HCT116 (cell line): ENCODE measurements at regions not wholly inside any gene's neighbourhood (a gene's known extent, or its start where the extent isn't known, plus 50 kb on each side); places are given as distances from the start of the nearest gene placed in this dataset.

Source experiments
- ATAC-seq: fragments of 200-7000 bp; cut with Tn5 transposase; 2 replicates; pipeline ENCODE4 v1.9.1; 2020; ENCODE audit warnings: mild to moderate bottlenecking, moderate library complexity
- BruUV-seq: library from RNA; stranded (reverse); fragments of 400-500 nt; replicated peaks from 2 replicates; lab custom pipeline; 2021; lab: Mats Ljungman, UMichigan
- CTCF ChIA-PET: fragments of 300-600 bp; sonication (Branson Sonifier 250); formaldehyde crosslinking; loops from one replicate; lab custom pipeline; 2021; ENCODE audit warnings: antibody characterized with exemption; lab: Charles Lee
- POLR2A ChIA-PET: fragments of 300-600, 350-600 bp; sonication (Branson Sonifier 250); formaldehyde crosslinking; loops from one replicate; lab custom pipeline; 2021; ENCODE audit warnings: antibody characterized with exemption; lab: Charles Lee
- RAD21 ChIA-PET, 2 experiments: fragments of 300-600 bp; sonication (Branson Sonifier 250); formaldehyde crosslinking; loops; one replicate each; lab custom pipeline; 2023; ENCODE audit warnings: low total read pairs in 2 of 2; ENCODE audit not compliant: uncharacterized antibody in 2 of 2, unreplicated experiment in 2 of 2, low non-redundant PET in 1 of 2; lab: Charles Lee
- DNase-seq: peaks from one replicate; pipeline ENCODE4 v3.0.0-alpha.2; 2010; ENCODE audit warnings: low read depth, low spot score
- H2AFZ ChIP-seq: fragments of 200-600 bp; shearing (Covaris generic), sonication (generic); 2 replicates; pipeline ENCODE4 v1.6.1; 2017; ENCODE audit warnings: low read depth, mixed run types, mixed read lengths, antibody characterized with exemption, low read length; ENCODE audit not compliant: poor library complexity, severe bottlenecking
- H3K27ac ChIP-seq: 2 replicates; pipeline ENCODE4 v1.5.1; 2012; ENCODE audit warnings: low read depth, low read length
- H3K27me3 ChIP-seq: fragments of 200-600 bp; sonication (generic); 2 replicates; pipeline ENCODE4 v1.6.1; 2016; ENCODE audit warnings: mixed run types, low read length, mixed read lengths; ENCODE audit not compliant: insufficient read depth
- H3K36me3 ChIP-seq, 2 experiments: fragments of 200-500 bp in 1 of 2; fragments of 200-600 bp in 1 of 2; sonication (Bioruptor generic) in 1 of 2; sonication (generic) in 1 of 2; 2 replicates each; pipeline versions ENCODE4 v1.5.1 to v1.6.1; 2014 to 2016; ENCODE audit warnings: low read length in 2 of 2, inconsistent platforms in 1 of 2, mixed read lengths in 1 of 2, mixed run types in 1 of 2; ENCODE audit not compliant: insufficient read depth in 2 of 2, control insufficient read depth in 1 of 2
- H3K4me1 ChIP-seq, 2 experiments: fragments of 200-600 bp in 1 of 2; sonication (generic) in 1 of 2; 2 replicates each; pipeline versions ENCODE4 v1.5.1 to v1.6.1; 2012 to 2017; ENCODE audit warnings: low read length in 2 of 2, inconsistent platforms in 1 of 2, mild to moderate bottlenecking in 1 of 2, mixed read lengths in 1 of 2, mixed run types in 1 of 2, moderate library complexity in 1 of 2; ENCODE audit not compliant: insufficient read depth in 2 of 2, control insufficient read depth in 1 of 2
- H3K4me2 ChIP-seq: fragments of 200-600 bp; sonication (generic); 2 replicates; pipeline ENCODE4 v1.6.1; 2017; ENCODE audit warnings: mixed run types, low read length, mixed read lengths
- H3K4me3 ChIP-seq, 2 experiments: fragments of 200-600 bp in 1 of 2; sonication (generic) in 1 of 2; replicated peaks in 1 of 2; 2 replicates each; pipeline ENCODE4 v1.5.1; 2011 to 2016; ENCODE audit warnings: low read length in 2 of 2, control low read depth in 1 of 2, low read depth in 1 of 2, mild to moderate bottlenecking in 1 of 2, mixed read lengths in 1 of 2, mixed run types in 1 of 2
- H3K79me2 ChIP-seq: fragments of 200-600 bp; sonication (generic); 2 replicates; pipeline ENCODE4 v1.6.1; 2017; ENCODE audit warnings: mild to moderate bottlenecking, mixed run types, low read length, moderate library complexity, mixed read lengths; ENCODE audit not compliant: insufficient read depth
- H3K9ac ChIP-seq: fragments of 200-600 bp; sonication (generic); 2 replicates; pipeline ENCODE4 v1.6.1; 2016; ENCODE audit warnings: low read length, mixed read lengths
- H3K9me2 ChIP-seq: fragments of 200-600 bp; sonication (generic), shearing (Covaris generic); 2 replicates; pipeline ENCODE4 v1.6.1; 2017; ENCODE audit warnings: mixed run types, mild to moderate bottlenecking, moderate library complexity; ENCODE audit not compliant: insufficient read depth
- H3K9me3 ChIP-seq, 2 experiments: fragments of 200-500 bp in 1 of 2; fragments of 200-600 bp in 1 of 2; sonication (Bioruptor generic) in 1 of 2; sonication (generic) in 1 of 2; 2 replicates each; pipeline ENCODE4 v1.6.1; 2014 to 2017; ENCODE audit warnings: low read length in 2 of 2, mixed read lengths in 2 of 2, inconsistent platforms in 1 of 2, low read depth in 1 of 2, mild to moderate bottlenecking in 1 of 2, mixed run types in 1 of 2, moderate library complexity in 1 of 2; ENCODE audit not compliant: control insufficient read depth in 1 of 2, insufficient read depth in 1 of 2
- H4K20me1 ChIP-seq: fragments of 200-600 bp; sonication (generic), shearing (Covaris generic); 2 replicates; pipeline ENCODE4 v1.6.1; 2017; ENCODE audit warnings: mixed run types, mild to moderate bottlenecking, moderate library complexity; ENCODE audit not compliant: insufficient read depth
- CEBPB ChIP-seq: IDR thresholded peaks from 2 replicates; pipeline ENCODE4 v1.6.1; 2012; ENCODE audit warnings: low read depth
- EGR1 ChIP-seq: IDR thresholded peaks from 2 replicates; pipeline ENCODE4 v1.6.1; 2012; ENCODE audit warnings: low read depth
- EZH2 ChIP-seq: fragments of 200-600 bp; sonication (generic); IDR thresholded peaks from 2 replicates; pipeline ENCODE4 v1.6.1; 2017; ENCODE audit warnings: antibody characterized with exemption, mixed run types
- SP1 ChIP-seq: IDR thresholded peaks from 2 replicates; pipeline ENCODE4 v1.6.1; 2012; ENCODE audit warnings: low read depth
- SRF ChIP-seq: IDR thresholded peaks from 2 replicates; pipeline ENCODE4 v1.6.1; 2012; ENCODE audit warnings: low read depth
- YY1 ChIP-seq: IDR thresholded peaks from 2 replicates; pipeline ENCODE4 v1.6.1; 2011; ENCODE audit warnings: low read length, low read depth, moderate library complexity, mild to moderate bottlenecking; ENCODE audit not compliant: insufficient replicate concordance; ENCODE audit errors: extremely low read depth
- ZFX ChIP-seq: fragments of 450-650 bp; IDR thresholded peaks from 2 replicates; pipeline ENCODE4 v1.6.1; 2017
- ZNF274 ChIP-seq: fragments of 200-500 bp; sonication (Bioruptor generic); IDR thresholded peaks from 2 replicates; pipeline ENCODE4 v1.6.1; 2014; ENCODE audit warnings: mild to moderate bottlenecking, low read depth, low read length, inconsistent platforms
- intact Hi-C: fragments of 100-400 bp; cut with micrococcal nuclease; formaldehyde crosslinking; loops from 2 replicates; pipeline ENCODE4 v1.10.0; 2022
- TF ChIP-seq, protein P1 (sequence below), 3 experiments: fragments of 200-600 bp in 1 of 3; sonication (generic) in 1 of 3; IDR thresholded peaks in 2 of 3; conservative IDR thresholded peaks in 1 of 3; 2 replicates each; pipeline ENCODE4 v1.5.1; 2012 to 2017; ENCODE audit warnings: low read depth in 2 of 3, low read length in 2 of 3, antibody characterized with exemption in 1 of 3, borderline replicate concordance in 1 of 3, control low read depth in 1 of 3, mild to moderate bottlenecking in 1 of 3, mixed read lengths in 1 of 3, mixed run types in 1 of 3, moderate library complexity in 1 of 3; ENCODE audit not compliant: insufficient read depth in 1 of 3
- TF ChIP-seq, protein P2 (sequence below): IDR thresholded peaks from 2 replicates; pipeline ENCODE4 v1.6.1; 2011; ENCODE audit warnings: mild to moderate bottlenecking, low read length, moderate library complexity; ENCODE audit not compliant: insufficient replicate concordance; ENCODE audit errors: extremely low read depth
- TF ChIP-seq, protein P3 (sequence below): IDR thresholded peaks from 2 replicates; pipeline ENCODE4 v1.6.1; 2012; ENCODE audit warnings: low read depth

DNA sequence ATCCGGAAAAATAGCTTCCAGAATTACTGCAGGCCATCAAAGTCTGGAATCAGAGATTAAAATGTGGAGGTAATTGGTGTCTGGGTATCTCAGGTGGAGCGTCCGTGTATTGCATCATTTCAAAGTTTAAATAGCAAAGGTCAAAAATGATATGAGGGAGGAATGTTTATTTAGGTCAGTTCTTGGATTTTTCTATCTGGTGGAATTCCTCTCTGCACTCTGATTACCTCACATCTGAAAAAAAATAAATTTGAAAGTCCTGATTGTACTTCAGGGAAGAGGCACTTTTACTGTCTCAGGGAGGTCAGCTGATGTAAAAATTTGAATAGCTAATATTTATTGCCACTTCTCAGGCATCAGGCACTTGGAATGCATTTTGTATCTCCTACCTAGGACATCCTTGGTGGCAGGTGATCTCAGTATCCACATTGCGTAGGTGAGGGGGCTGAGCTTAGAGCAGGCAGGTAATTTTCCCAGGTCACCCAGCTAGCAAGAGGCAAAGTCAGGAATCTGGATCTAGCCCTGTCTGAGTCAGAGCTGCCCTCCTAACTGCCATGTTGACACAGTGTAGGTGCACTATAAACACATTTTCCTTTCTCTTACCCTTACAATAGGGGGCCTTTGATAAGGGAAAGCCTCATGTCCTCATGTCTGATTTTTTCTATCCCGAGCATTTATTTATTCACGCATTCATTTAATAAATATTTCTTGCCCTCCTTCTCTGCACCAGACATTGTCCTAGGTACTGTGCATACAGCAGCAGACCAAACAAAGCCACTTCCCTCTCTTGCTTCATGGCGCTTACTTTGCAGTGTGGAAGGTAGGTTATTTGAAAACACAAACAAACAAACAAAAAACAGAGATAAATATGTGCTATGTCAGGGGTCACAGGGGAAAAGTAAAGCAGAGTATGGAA is 454.3 kb downstream of the HAPSTR1 start:
- no peak overlapping the region for H3K9ac ChIP-seq
- no peak overlapping the region for H3K4me3 ChIP-seq
- H3K4me2 ChIP-seq: no peak overlapping the region
- no peaks in the 10 kb centered on the region for H3K9me2 ChIP-seq
- ChIA-PET RAD21 (no interaction called here), CTCF (no interaction called here), POLR2A (no interaction called here)
- H3K36me3 ChIP-seq: no peaks in the 10 kb centered on the region
- no peak for TF ChIP-seq ZFX
- no peaks in the 10 kb centered on the region for H3K27me3 ChIP-seq
- no peak overlapping the region for H2AFZ ChIP-seq
- H3K27ac ChIP-seq: no peak overlapping the region
- no TSS peak for BruUV-seq
- H3K4me1 ChIP-seq: no peaks in the 10 kb centered on the region
- H3K9me3 ChIP-seq: no peaks in the 10 kb centered on the region
- intact Hi-C loops: no loop called here
- ATAC-seq (no peak), DNase-seq (no peak)
- no peaks in the 10 kb centered on the region for H4K20me1 ChIP-seq
- no peaks in the 10 kb centered on the region for H3K79me2 ChIP-seq

DNA sequence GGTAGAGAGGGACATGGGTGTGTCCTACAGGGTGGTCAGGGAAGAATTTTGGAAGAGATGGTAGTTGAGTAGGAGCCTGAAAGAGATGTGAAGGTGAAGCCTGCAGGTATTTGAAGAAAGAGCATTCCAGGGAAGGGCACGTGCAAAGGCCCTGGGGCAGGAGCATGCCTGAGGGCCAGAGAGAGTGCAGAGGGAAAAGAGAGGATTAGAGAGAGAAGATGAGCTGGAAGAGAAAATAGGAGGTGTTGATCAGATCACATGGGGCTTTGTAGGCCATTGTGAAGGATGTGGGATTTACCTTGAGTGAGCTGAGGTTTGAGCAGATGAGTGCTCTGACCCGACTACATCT is 455.0 kb downstream of the HAPSTR1 start:
- DNase-seq (no peak), ATAC-seq (no peak)
- no peak overlapping the region for H3K4me2 ChIP-seq
- no peaks in the 10 kb centered on the region for H3K9me2 ChIP-seq
- BruUV-seq: no TSS peak
- H3K36me3 ChIP-seq: no peaks in the 10 kb centered on the region
- H4K20me1 ChIP-seq: no peaks in the 10 kb centered on the region
- H3K4me3 ChIP-seq: no peak overlapping the region
- H3K9me3 ChIP-seq: no peaks in the 10 kb centered on the region
- no peaks in the 10 kb centered on the region for H3K4me1 ChIP-seq
- POLR2A ChIA-PET: no interaction called here
- H3K27me3 ChIP-seq: no peaks in the 10 kb centered on the region
- no peak overlapping the region for H3K27ac ChIP-seq
- intact Hi-C loops: no loop called here
- no peak overlapping the region for H3K9ac ChIP-seq
- H2AFZ ChIP-seq: no peak overlapping the region
- no peaks in the 10 kb centered on the region for H3K79me2 ChIP-seq
- RAD21 ChIA-PET: no interaction called here
- CTCF ChIA-PET: no interaction called here
- TF ChIP-seq ZFX (no peak), ZNF274 (no peak), SP1 (no peak), CEBPB (no peak), EZH2 (no peak), SRF (no peak), YY1 (no peak), EGR1 (no peak)
- TF ChIP-seq, protein P1, sequence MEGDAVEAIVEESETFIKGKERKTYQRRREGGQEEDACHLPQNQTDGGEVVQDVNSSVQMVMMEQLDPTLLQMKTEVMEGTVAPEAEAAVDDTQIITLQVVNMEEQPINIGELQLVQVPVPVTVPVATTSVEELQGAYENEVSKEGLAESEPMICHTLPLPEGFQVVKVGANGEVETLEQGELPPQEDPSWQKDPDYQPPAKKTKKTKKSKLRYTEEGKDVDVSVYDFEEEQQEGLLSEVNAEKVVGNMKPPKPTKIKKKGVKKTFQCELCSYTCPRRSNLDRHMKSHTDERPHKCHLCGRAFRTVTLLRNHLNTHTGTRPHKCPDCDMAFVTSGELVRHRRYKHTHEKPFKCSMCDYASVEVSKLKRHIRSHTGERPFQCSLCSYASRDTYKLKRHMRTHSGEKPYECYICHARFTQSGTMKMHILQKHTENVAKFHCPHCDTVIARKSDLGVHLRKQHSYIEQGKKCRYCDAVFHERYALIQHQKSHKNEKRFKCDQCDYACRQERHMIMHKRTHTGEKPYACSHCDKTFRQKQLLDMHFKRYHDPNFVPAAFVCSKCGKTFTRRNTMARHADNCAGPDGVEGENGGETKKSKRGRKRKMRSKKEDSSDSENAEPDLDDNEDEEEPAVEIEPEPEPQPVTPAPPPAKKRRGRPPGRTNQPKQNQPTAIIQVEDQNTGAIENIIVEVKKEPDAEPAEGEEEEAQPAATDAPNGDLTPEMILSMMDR (IDR thresholded peaks at IDR 0.05 in 2 of 3, conservative IDR thresholded peaks at IDR 0.05 in 1 of 3; ENCODE audit: borderline replicate concordance in 1 of 3, insufficient read depth in 1 of 3, low read depth in 2 of 3, low read length in 2 of 3): no peak
- TF ChIP-seq, protein P2, sequence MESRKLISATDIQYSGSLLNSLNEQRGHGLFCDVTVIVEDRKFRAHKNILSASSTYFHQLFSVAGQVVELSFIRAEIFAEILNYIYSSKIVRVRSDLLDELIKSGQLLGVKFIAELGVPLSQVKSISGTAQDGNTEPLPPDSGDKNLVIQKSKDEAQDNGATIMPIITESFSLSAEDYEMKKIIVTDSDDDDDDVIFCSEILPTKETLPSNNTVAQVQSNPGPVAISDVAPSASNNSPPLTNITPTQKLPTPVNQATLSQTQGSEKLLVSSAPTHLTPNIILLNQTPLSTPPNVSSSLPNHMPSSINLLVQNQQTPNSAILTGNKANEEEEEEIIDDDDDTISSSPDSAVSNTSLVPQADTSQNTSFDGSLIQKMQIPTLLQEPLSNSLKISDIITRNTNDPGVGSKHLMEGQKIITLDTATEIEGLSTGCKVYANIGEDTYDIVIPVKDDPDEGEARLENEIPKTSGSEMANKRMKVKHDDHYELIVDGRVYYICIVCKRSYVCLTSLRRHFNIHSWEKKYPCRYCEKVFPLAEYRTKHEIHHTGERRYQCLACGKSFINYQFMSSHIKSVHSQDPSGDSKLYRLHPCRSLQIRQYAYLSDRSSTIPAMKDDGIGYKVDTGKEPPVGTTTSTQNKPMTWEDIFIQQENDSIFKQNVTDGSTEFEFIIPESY: no peak
- TF ChIP-seq, protein P3, sequence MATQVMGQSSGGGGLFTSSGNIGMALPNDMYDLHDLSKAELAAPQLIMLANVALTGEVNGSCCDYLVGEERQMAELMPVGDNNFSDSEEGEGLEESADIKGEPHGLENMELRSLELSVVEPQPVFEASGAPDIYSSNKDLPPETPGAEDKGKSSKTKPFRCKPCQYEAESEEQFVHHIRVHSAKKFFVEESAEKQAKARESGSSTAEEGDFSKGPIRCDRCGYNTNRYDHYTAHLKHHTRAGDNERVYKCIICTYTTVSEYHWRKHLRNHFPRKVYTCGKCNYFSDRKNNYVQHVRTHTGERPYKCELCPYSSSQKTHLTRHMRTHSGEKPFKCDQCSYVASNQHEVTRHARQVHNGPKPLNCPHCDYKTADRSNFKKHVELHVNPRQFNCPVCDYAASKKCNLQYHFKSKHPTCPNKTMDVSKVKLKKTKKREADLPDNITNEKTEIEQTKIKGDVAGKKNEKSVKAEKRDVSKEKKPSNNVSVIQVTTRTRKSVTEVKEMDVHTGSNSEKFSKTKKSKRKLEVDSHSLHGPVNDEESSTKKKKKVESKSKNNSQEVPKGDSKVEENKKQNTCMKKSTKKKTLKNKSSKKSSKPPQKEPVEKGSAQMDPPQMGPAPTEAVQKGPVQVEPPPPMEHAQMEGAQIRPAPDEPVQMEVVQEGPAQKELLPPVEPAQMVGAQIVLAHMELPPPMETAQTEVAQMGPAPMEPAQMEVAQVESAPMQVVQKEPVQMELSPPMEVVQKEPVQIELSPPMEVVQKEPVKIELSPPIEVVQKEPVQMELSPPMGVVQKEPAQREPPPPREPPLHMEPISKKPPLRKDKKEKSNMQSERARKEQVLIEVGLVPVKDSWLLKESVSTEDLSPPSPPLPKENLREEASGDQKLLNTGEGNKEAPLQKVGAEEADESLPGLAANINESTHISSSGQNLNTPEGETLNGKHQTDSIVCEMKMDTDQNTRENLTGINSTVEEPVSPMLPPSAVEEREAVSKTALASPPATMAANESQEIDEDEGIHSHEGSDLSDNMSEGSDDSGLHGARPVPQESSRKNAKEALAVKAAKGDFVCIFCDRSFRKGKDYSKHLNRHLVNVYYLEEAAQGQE: no peak
